ENCODE measurements at regions not wholly inside any gene's neighbourhood (a gene's known extent, or its start where the extent isn't known, plus 50 kb on each side); places are given as distances from the start of the nearest gene placed in this dataset.

- no peak overlapping the region for H2AFZ ChIP-seq
- no peaks in the 10 kb centered on the region for H3K9me2 ChIP-seq (replicated peaks; ENCODE audit: insufficient read depth)
- DNase-seq (ENCODE audit: low spot score), result no peak
- no peak overlapping the region for H3K4me3 ChIP-seq
- H3K4me2 ChIP-seq, result no peak overlapping the region
- H3K36me3 ChIP-seq (replicated peaks; ENCODE audit: insufficient read depth, low read depth), result no peaks in the 10 kb centered on the region
- TF ChIP-seq EZH2 (IDR thresholded peaks at IDR 0.05; ENCODE audit: borderline replicate concordance), result no peak
- H3K9me3 ChIP-seq (ENCODE audit: low read depth), result no peaks in the 10 kb centered on the region
- no peaks in the 10 kb centered on the region for H3K27me3 ChIP-seq
- H3K4me1 ChIP-seq (ENCODE audit: insufficient read depth), result no peaks in the 10 kb centered on the region
- H3K79me2 ChIP-seq, result no peaks in the 10 kb centered on the region
- no peak overlapping the region for H3K27ac ChIP-seq
- WGBS (ENCODE audit: low lambda C conversion rate, missing lambda C conversion rate), result 64% methylated on average over 4 of the region's 4 CpGs
- H4K20me1 ChIP-seq (ENCODE audit: insufficient read depth, poor library complexity, severe bottlenecking), result no peaks in the 10 kb centered on the region
These were observed 97.9 kb downstream of the ZNF92 start for GRCh38 chr7:65471587-65471986.

DNA sequence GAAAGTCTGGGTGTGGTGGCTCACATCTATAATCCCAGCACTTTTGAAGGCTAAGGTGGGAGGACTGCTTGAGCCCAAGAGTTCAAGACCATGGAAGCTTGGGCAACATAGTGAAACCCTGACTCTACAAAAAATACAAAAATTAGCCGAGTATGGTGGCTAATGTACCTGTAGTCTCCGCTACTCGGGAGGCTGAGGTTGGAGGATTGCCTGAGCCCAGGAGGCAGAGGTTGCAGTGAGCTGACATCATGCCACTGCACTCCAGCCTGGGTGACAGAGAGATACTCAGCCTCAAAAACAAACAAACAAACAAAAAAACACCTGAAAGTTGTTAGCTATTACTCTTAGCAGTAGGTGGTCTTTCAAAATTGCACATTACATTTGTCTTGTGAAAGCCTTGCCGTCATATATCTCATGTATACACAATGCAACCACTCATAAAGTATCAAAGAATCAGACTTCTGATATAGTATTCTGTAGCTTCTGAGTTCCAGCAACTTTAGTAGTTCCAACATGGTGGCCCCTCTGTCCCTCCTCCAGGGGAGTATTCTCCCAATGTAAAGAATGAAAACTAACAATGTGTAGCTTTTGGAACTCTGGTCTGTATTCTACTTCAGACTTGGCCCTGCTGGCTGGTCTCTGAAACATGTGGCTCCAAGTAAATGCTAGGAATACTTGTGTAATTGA, 101.5 kb downstream of the ZNF92 start:
- Histone ChIP-seq H3K79me2 (no peaks in the 10 kb centered on the region), H3K4me1 (ENCODE audit: insufficient read depth) (no peaks in the 10 kb centered on the region), H3K4me2 (no peak overlapping the region), H4K20me1 (ENCODE audit: insufficient read depth, poor library complexity, severe bottlenecking) (no peaks in the 10 kb centered on the region), H2AFZ (no peak overlapping the region), H3K27me3 (no peaks in the 10 kb centered on the region), H3K36me3 (replicated peaks; ENCODE audit: insufficient read depth, low read depth) (no peaks in the 10 kb centered on the region), H3K9me2 (replicated peaks; ENCODE audit: insufficient read depth) (no peaks in the 10 kb centered on the region), H3K4me3 (no peak overlapping the region), H3K27ac (no peak overlapping the region), H3K9me3 (ENCODE audit: low read depth) (no peaks in the 10 kb centered on the region)
- no peak for TF ChIP-seq EZH2phosphoT487 (IDR thresholded peaks at IDR 0.05; ENCODE audit: low read depth, severe bottlenecking, unreplicated experiment)
- TF ChIP-seq EZH2 (IDR thresholded peaks at IDR 0.05; ENCODE audit: borderline replicate concordance), result no peak
- TF ChIP-seq, protein P1, sequence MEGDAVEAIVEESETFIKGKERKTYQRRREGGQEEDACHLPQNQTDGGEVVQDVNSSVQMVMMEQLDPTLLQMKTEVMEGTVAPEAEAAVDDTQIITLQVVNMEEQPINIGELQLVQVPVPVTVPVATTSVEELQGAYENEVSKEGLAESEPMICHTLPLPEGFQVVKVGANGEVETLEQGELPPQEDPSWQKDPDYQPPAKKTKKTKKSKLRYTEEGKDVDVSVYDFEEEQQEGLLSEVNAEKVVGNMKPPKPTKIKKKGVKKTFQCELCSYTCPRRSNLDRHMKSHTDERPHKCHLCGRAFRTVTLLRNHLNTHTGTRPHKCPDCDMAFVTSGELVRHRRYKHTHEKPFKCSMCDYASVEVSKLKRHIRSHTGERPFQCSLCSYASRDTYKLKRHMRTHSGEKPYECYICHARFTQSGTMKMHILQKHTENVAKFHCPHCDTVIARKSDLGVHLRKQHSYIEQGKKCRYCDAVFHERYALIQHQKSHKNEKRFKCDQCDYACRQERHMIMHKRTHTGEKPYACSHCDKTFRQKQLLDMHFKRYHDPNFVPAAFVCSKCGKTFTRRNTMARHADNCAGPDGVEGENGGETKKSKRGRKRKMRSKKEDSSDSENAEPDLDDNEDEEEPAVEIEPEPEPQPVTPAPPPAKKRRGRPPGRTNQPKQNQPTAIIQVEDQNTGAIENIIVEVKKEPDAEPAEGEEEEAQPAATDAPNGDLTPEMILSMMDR (IDR thresholded peaks at IDR 0.05; ENCODE audit: poor library complexity), result no peak
- no peak for DNase-seq (ENCODE audit: low spot score)
- WGBS (ENCODE audit: low lambda C conversion rate, missing lambda C conversion rate), result 94% methylated on average over 4 of the region's 4 CpGs

DNA sequence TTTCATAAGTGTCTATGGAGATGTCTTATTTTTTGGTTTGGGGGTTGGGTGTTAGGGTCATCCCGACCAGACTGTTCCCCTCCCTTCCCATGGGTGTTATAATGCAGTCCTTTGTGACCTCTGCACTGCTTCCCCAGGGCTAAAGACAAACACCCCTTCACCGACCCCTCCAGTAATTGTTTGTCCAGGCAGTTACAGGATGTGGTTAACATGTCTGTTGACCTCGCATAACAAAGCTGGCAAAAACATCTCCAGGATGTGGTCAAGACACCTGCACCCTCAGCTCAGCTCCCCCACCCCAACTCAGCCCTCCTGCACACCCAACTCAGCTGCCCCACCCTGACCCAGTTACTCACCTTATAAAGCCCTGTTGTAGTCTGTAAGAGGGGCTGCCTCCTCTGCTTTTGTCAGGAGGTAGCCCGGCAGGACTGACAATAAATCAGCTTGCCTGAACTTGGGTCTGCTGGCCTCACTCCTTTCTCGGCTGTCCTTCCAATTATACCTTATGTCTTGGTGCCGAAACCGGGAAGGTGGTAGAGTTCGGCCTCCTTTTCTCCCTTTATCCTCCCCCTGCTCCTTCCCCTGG, 102.2 kb downstream of the ZNF92 start:
- no peak for TF ChIP-seq EZH2 (IDR thresholded peaks at IDR 0.05; ENCODE audit: borderline replicate concordance)
- no peak for TF ChIP-seq EZH2phosphoT487 (IDR thresholded peaks at IDR 0.05; ENCODE audit: low read depth, severe bottlenecking, unreplicated experiment)
- TF ChIP-seq, protein P1 (IDR thresholded peaks at IDR 0.05; ENCODE audit: poor library complexity), result no peak
- Histone ChIP-seq H4K20me1 (ENCODE audit: insufficient read depth, poor library complexity, severe bottlenecking) (no peaks in the 10 kb centered on the region), H3K27ac (no peak overlapping the region), H3K27me3 (no peaks in the 10 kb centered on the region), H3K36me3 (replicated peaks; ENCODE audit: insufficient read depth, low read depth) (no peaks in the 10 kb centered on the region), H3K4me2 (no peak overlapping the region), H3K79me2 (no peaks in the 10 kb centered on the region), H3K9me3 (ENCODE audit: low read depth) (no peaks in the 10 kb centered on the region), H3K9me2 (replicated peaks; ENCODE audit: insufficient read depth) (no peaks in the 10 kb centered on the region), H3K4me1 (ENCODE audit: insufficient read depth) (no peaks in the 10 kb centered on the region), H3K4me3 (no peak overlapping the region), H2AFZ (no peak overlapping the region)
- 77% methylated on average over 8 of the region's 8 CpGs for WGBS (ENCODE audit: low lambda C conversion rate, missing lambda C conversion rate)
- DNase-seq (ENCODE audit: low spot score), result no peak

DNA sequence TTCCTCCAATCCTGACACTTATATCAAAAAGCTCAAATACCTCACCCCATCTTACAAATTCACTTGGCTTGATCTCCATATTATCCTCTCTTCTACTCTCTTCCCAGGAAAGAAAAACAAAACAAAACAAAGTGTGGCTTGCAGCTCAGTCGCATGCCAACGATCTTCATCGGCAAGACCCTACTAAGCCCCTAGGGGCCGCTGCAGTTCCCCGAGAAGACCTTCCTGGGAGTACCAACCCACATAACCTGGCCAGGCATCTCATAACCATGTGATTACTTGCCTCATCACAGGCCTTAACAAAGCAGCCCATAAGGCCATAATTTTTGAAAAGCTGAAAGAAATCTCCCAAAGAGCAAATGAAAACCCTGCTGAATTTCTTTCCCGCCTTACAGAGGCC, 103.7 kb downstream of the ZNF92 start:
- H3K4me1 ChIP-seq (ENCODE audit: insufficient read depth), result no peaks in the 10 kb centered on the region
- H2AFZ ChIP-seq, result no peak overlapping the region
- no peak overlapping the region for H3K4me3 ChIP-seq
- H3K36me3 ChIP-seq (replicated peaks; ENCODE audit: insufficient read depth, low read depth), result no peaks in the 10 kb centered on the region
- H3K4me2 ChIP-seq, result no peak overlapping the region
- no peaks in the 10 kb centered on the region for H3K9me2 ChIP-seq (replicated peaks; ENCODE audit: insufficient read depth)
- H3K79me2 ChIP-seq, result no peaks in the 10 kb centered on the region
- H3K27ac ChIP-seq, result no peak overlapping the region
- DNase-seq (ENCODE audit: low spot score), result peak; percentile 39
- no peaks in the 10 kb centered on the region for H3K27me3 ChIP-seq
- TF ChIP-seq EZH2phosphoT487 (IDR thresholded peaks at IDR 0.05; ENCODE audit: low read depth, severe bottlenecking, unreplicated experiment), result no peak
- TF ChIP-seq, protein P1 (IDR thresholded peaks at IDR 0.05; ENCODE audit: poor library complexity), result peak; percentile 14
- H3K9me3 ChIP-seq (ENCODE audit: low read depth), result no peaks in the 10 kb centered on the region
- H4K20me1 ChIP-seq (ENCODE audit: insufficient read depth, poor library complexity, severe bottlenecking), result no peaks in the 10 kb centered on the region
- 33% methylated on average over 6 of the region's 6 CpGs for WGBS (ENCODE audit: low lambda C conversion rate, missing lambda C conversion rate)
